Gastroesophageal sphincter (tissue), 3 donors: ENCODE measurements at regions not wholly inside any gene's neighbourhood (a gene's known extent, or its start where the extent isn't known, plus 50 kb on each side); places are given as distances from the start of the nearest gene placed in this dataset.

Experiments used
- CTCF ChIP-seq, 4 experiments: fragments of 200-600 bp in 2 of 4; fragments of 450-650 bp in 2 of 4; sonication (generic) in 1 of 4; IDR thresholded peaks; one replicate each; pipeline ENCODE4 v1.5.1; 2017 to 2019; ENCODE audit warnings: antibody characterized with exemption in 4 of 4, mild to moderate bottlenecking in 2 of 4, moderate library complexity in 2 of 4
- EP300 ChIP-seq: sonication (generic); formaldehyde crosslinking; IDR thresholded peaks from one replicate; pipeline ENCODE4 v1.6.1; 2017; ENCODE audit warnings: antibody characterized with exemption, mild to moderate bottlenecking
- POLR2A ChIP-seq, 2 donors: fragments of 450-650 bp; IDR thresholded peaks; one replicate each; pipeline ENCODE4 v1.6.1; 2017; ENCODE audit warnings: antibody characterized with exemption in 2 of 2, mild to moderate bottlenecking in 2 of 2, moderate library complexity in 1 of 2
- POLR2AphosphoS5 ChIP-seq: sonication (generic); formaldehyde crosslinking; IDR thresholded peaks from one replicate; pipeline ENCODE4 v1.6.1; 2017; ENCODE audit warnings: antibody characterized with exemption

DNA sequence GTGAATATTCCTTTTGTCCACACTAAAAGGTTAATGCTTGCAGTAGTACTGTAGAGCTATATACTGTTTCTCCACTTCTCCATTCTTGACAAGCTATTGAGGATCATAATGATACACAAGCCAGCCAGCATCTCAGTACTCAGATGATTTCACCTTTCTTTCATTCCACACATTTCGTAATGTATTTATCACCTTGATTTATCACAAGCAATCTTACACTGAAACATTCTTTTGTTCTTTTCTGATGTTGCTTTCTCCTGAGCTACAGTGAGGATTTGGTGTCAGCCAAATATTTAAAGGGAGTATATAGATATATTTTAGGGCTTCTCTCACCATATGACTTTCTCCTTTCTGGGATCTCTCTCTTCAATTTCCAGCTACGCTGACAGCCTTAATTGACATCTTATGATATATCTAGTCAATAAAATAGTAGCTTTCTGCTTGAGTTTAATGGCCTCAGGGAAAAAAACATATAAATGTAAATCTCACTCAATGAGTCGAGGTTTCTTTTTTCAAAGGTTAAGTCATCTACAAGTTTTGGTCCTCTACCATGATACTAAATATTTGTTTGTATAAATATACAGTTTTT lies 1327.0 kb downstream of the NSUN3 start:
- no peak for TF ChIP-seq POLR2A (IDR thresholded peaks at IDR 0.05)
- no peak for TF ChIP-seq CTCF (IDR thresholded peaks at IDR 0.05)
- no peak for TF ChIP-seq POLR2AphosphoS5
- no peak for TF ChIP-seq EP300
